A673 (cell line): ENCODE measurements at regions not wholly inside any gene's neighbourhood (a gene's known extent, or its start where the extent isn't known, plus 50 kb on each side); places are given as distances from the start of the nearest gene placed in this dataset.
"Not testable (repeated sequence)": the region's sequence is repeated elsewhere in the genome, so short reads cannot be mapped to it uniquely, and the experiment has no call there.

Source experiments
- BruUV-seq: library from RNA; stranded (reverse); fragments of 400-500 nt; replicated peaks from 2 replicates; lab custom pipeline; 2021; lab: Mats Ljungman, UMichigan
- CTCF ChIA-PET: fragments of 300-600 bp; sonication (Branson Sonifier 250); formaldehyde crosslinking; loops from one replicate; lab custom pipeline; 2022; ENCODE audit warnings: antibody characterized with exemption; lab: Charles Lee
- POLR2A ChIA-PET: fragments of 300-600 bp; sonication (Branson Sonifier 250); formaldehyde crosslinking; loops from one replicate; lab custom pipeline; 2022; ENCODE audit warnings: antibody characterized with exemption; ENCODE audit not compliant: low non-redundant PET; lab: Charles Lee
- DNase-seq: peaks from one replicate; pipeline ENCODE4 v3.0.0-alpha.2; 2015; ENCODE audit warnings: low spot score
- H3K27ac ChIP-seq: fragments of 200-600 bp; sonication (generic); 2 replicates; pipeline ENCODE4 v1.5.1; 2016; ENCODE audit warnings: mixed run types, low read depth, mild to moderate bottlenecking, mixed read lengths, antibody characterized with exemption, low read length; ENCODE audit not compliant: poor library complexity, severe bottlenecking
- H3K27me3 ChIP-seq: fragments of 200-600 bp; sonication (generic); replicated peaks from 2 replicates; pipeline ENCODE4 v1.6.1; 2017; ENCODE audit warnings: mixed run types, low read depth, mild to moderate bottlenecking, mixed read lengths, antibody characterized with exemption, low read length; ENCODE audit not compliant: insufficient read depth, poor library complexity
- H3K36me3 ChIP-seq: fragments of 200-600 bp; sonication (generic); 2 replicates; pipeline ENCODE4 v1.6.1; 2016; ENCODE audit warnings: mixed run types, mild to moderate bottlenecking, mixed read lengths, antibody characterized with exemption, low read length; ENCODE audit not compliant: insufficient read depth, poor library complexity, severe bottlenecking
- H3K4me1 ChIP-seq: fragments of 200-600 bp; sonication (generic); 2 replicates; pipeline ENCODE4 v1.6.1; 2017; ENCODE audit warnings: mixed run types, mild to moderate bottlenecking, mixed read lengths, antibody characterized with exemption, low read length; ENCODE audit not compliant: insufficient read depth, poor library complexity, severe bottlenecking
- H3K4me3 ChIP-seq: fragments of 200-600 bp; sonication (generic); 2 replicates; pipeline ENCODE4 v1.5.1; 2016; ENCODE audit warnings: low read depth, mixed run types, mild to moderate bottlenecking, mixed read lengths, low read length; ENCODE audit not compliant: poor library complexity, severe bottlenecking
- H3K9me3 ChIP-seq: fragments of 200-600 bp; sonication (generic); 2 replicates; pipeline ENCODE4 v1.6.1; 2016; ENCODE audit warnings: mixed run types, low read depth, mild to moderate bottlenecking, mixed read lengths, antibody characterized with exemption, low read length; ENCODE audit not compliant: poor library complexity, severe bottlenecking
- CTCF ChIP-seq: fragments of 300-800, 200-600 bp; sonication (generic); conservative IDR thresholded peaks from 2 replicates; pipeline ENCODE4 v1.5.1; 2017; ENCODE audit warnings: low read depth, mild to moderate bottlenecking, antibody characterized with exemption, low read length, moderate library complexity, mixed read lengths
- EZH2 ChIP-seq: fragments of 200-600 bp; sonication (generic); IDR thresholded peaks from 2 replicates; pipeline ENCODE4 v1.6.1; 2017; ENCODE audit warnings: borderline replicate concordance, low read depth, mild to moderate bottlenecking, mixed read lengths, antibody characterized with exemption, low read length; ENCODE audit not compliant: poor library complexity, severe bottlenecking
- intact Hi-C: fragments of 100-400 bp; cut with micrococcal nuclease; formaldehyde crosslinking; loops from one replicate; pipeline ENCODE4 v1.10.0; 2022; ENCODE audit not compliant: unreplicated experiment

- BruUV-seq, H3K4me3 ChIP-seq, H3K4me1 ChIP-seq, H3K9me3 ChIP-seq, DNase-seq, H3K27ac ChIP-seq, intact Hi-C loops, H3K27me3 ChIP-seq, POLR2A ChIA-PET, H3K36me3 ChIP-seq, CTCF ChIA-PET: not testable (repeated sequence)
Observed at GRCh38 chr10:45122180-45122860, 121.6 kb downstream of the ZNF22 start.

- DNase-seq = peak; percentile 38
- H3K9me3 ChIP-seq = no peaks in the 10 kb centered on the region
- peak overlapping the region; percentile 64 for H3K27ac ChIP-seq
- intact Hi-C loops = no loop called here
- H3K36me3 ChIP-seq = no peaks in the 10 kb centered on the region
- no peaks in the 10 kb centered on the region for H3K27me3 ChIP-seq
- H3K4me3 ChIP-seq = no peak overlapping the region
- TF ChIP-seq EZH2 = no peak
- TF ChIP-seq CTCF = no peak
- peaks cover 3% of the 10 kb centered on the region for H3K4me1 ChIP-seq
- BruUV-seq = no TSS peak
- CTCF ChIA-PET = no interaction called here
- POLR2A ChIA-PET = no interaction called here
Observed at GRCh38 chr10:45135443-45136198, 134.9 kb downstream of the ZNF22 start.

GRCh38 chr10:45136256-45136655 is 135.5 kb downstream of the ZNF22 start:
- TF ChIP-seq EZH2 = no peak
- TF ChIP-seq CTCF = no peak
- POLR2A ChIA-PET = no interaction called here
- no peaks in the 10 kb centered on the region for H3K27me3 ChIP-seq

More at GRCh38 chr10:45136256-45136655, 135.5 kb downstream of the ZNF22 start:
- peak; percentile 37 for DNase-seq
- Histone ChIP-seq H3K4me1 (peaks cover 3% of the 10 kb centered on the region), H3K9me3 (no peaks in the 10 kb centered on the region), H3K27ac (peak overlapping the region; percentile 64), H3K36me3 (no peaks in the 10 kb centered on the region), H3K4me3 (no peak overlapping the region)
- CTCF ChIA-PET = no interaction called here
- no TSS peak for BruUV-seq
- intact Hi-C loops = no loop called here
